ENCODE measurements at regions not wholly inside any gene's neighbourhood (a gene's known extent, or its start where the extent isn't known, plus 50 kb on each side); places are given as distances from the start of the nearest gene placed in this dataset.

DNA sequence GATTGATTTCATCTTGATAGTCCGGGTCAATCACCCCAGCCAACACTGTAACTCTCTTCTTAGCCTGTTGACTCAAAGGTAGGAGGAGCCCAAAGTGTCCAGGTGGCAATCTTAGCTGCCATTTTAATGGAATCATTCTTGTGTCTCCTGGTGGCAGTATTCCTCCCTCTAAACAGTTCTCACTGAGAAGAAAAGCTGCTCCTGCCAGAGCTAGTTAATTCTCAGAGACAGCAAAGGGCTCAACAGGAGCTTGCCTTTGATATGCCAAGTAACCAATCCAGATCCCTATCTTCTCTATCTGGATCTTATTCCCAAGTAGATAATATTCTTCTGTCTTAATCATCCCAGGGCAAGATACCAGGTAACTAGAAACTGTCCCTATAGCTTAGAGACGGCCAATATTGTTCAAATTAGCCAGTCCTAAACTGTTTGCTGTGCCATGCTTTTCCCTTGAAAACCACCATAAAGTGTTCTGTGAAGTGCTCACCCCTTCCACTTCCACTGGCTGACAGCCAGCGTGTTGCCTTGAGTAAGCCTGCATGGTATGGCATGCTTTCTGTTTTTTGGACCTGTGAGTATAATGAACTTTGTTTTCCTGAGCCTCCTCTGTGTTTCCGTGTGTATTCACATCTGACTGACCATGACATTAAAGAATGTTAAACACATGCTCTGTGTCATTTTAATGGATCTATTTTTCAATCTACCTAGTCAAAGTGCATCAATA lies 463.7 kb upstream of the SLITRK5 start:
- TF ChIP-seq POLR2A (IDR thresholded peaks at IDR 0.05; ENCODE audit: low read depth, low read length): no peak
- TF ChIP-seq, protein P1, sequence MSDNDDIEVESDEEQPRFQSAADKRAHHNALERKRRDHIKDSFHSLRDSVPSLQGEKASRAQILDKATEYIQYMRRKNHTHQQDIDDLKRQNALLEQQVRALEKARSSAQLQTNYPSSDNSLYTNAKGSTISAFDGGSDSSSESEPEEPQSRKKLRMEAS (IDR thresholded peaks at IDR 0.05; ENCODE audit: insufficient read depth, insufficient read length): no peak
- no peak for TF ChIP-seq POLR2AphosphoS5 (IDR thresholded peaks at IDR 0.05; ENCODE audit: insufficient read depth, low read depth, low read length)
- TF ChIP-seq, protein P2, sequence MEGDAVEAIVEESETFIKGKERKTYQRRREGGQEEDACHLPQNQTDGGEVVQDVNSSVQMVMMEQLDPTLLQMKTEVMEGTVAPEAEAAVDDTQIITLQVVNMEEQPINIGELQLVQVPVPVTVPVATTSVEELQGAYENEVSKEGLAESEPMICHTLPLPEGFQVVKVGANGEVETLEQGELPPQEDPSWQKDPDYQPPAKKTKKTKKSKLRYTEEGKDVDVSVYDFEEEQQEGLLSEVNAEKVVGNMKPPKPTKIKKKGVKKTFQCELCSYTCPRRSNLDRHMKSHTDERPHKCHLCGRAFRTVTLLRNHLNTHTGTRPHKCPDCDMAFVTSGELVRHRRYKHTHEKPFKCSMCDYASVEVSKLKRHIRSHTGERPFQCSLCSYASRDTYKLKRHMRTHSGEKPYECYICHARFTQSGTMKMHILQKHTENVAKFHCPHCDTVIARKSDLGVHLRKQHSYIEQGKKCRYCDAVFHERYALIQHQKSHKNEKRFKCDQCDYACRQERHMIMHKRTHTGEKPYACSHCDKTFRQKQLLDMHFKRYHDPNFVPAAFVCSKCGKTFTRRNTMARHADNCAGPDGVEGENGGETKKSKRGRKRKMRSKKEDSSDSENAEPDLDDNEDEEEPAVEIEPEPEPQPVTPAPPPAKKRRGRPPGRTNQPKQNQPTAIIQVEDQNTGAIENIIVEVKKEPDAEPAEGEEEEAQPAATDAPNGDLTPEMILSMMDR (IDR thresholded peaks at IDR 0.05; ENCODE audit: extremely low read depth in 1 of 2, insufficient read depth in 1 of 2, low read depth in 1 of 2, low read length in 2 of 2): no peak
- no peak for TF ChIP-seq GATA2 (IDR thresholded peaks at IDR 0.05; ENCODE audit: insufficient read depth, insufficient read length, low read depth, low read length)
- no peak for TF ChIP-seq JUN (IDR thresholded peaks at IDR 0.05; ENCODE audit: borderline replicate concordance, insufficient read depth, insufficient read length, low read depth)
- TF ChIP-seq MYC (IDR thresholded peaks at IDR 0.05; ENCODE audit: low read depth, low read length): no peak
- no peak for TF ChIP-seq EZH2 (IDR thresholded peaks at IDR 0.05; ENCODE audit: borderline replicate concordance, low read depth, low read length, severe bottlenecking)
- TF ChIP-seq FOS (IDR thresholded peaks at IDR 0.05; ENCODE audit: borderline replicate concordance, insufficient read depth, low read length): no peak
- Histone ChIP-seq H3K4me3 (replicated peaks in 1 of 3; ENCODE audit: insufficient read depth in 1 of 3, low read depth in 1 of 3, low read length in 3 of 3) (no peak overlapping the region), H3K9ac (replicated peaks; ENCODE audit: extremely low read depth, insufficient read depth, low read length) (no peak overlapping the region), H3K9me1 (replicated peaks; ENCODE audit: control insufficient read depth, extremely low read depth, insufficient read depth, low read length) (no peaks in the 10 kb centered on the region), H3K9me3 (replicated peaks; ENCODE audit: control insufficient read depth, insufficient read depth, low read length) (peaks cover 3% of the 10 kb centered on the region), H2AFZ (ENCODE audit: low read depth, low read length) (no peak overlapping the region), H3K36me3 (ENCODE audit: control insufficient read depth in 2 of 2, extremely low read depth in 1 of 2, insufficient read depth in 2 of 2, low read length in 2 of 2) (no peaks in the 10 kb centered on the region), H3K27me3 (ENCODE audit: control insufficient read depth in 2 of 2, insufficient read depth in 2 of 2, low read length in 2 of 2) (no peaks in the 10 kb centered on the region), H3K27ac (ENCODE audit: insufficient read depth, low read depth, low read length) (no peak overlapping the region), H3K4me2 (ENCODE audit: insufficient read depth, low read length) (no peak overlapping the region), H3K79me2 (ENCODE audit: control insufficient read depth, insufficient read depth, low read length) (no peaks in the 10 kb centered on the region), H4K20me1 (replicated peaks; ENCODE audit: control insufficient read depth, extremely low read depth, insufficient read depth, low read length) (no peaks in the 10 kb centered on the region), H3K4me1 (ENCODE audit: control insufficient read depth, extremely low read depth, insufficient read depth, low read length) (no peaks in the 10 kb centered on the region)
- ChIA-PET POLR2A (no interaction called here), CTCF (no interaction called here)
- dilution Hi-C loops (cut with MboI; ENCODE audit: extremely low pct_ligation_motif_present, low sequenced_read_pairs) (no loop called here), intact Hi-C loops (cut with micrococcal nuclease) (no loop called here)
- no TSS peak for BruUV-seq (replicated peaks)
- DNase-seq (ENCODE audit: low read depth, low spot score) (no peak), FAIRE-seq (no peak)
